Fibroblast of lung (primary cell): ENCODE measurements at regions not wholly inside any gene's neighbourhood (a gene's known extent, or its start where the extent isn't known, plus 50 kb on each side); places are given as distances from the start of the nearest gene placed in this dataset.

Source experiments
- DNase-seq, 2 donors: peaks; one replicate each; pipeline versions ENCODE4 v3.0.0 to v3.0.0-alpha.2; 2010; ENCODE audit warnings: low read depth in 2 of 2
- H2AFZ ChIP-seq: 2 replicates; pipeline ENCODE4 v1.5.1; 2012; ENCODE audit warnings: low read length, control low read depth, inconsistent platforms
- H3K27ac ChIP-seq: 2 replicates; pipeline ENCODE4 v1.5.1; 2011; ENCODE audit warnings: low read length, control low read depth; ENCODE audit not compliant: insufficient read depth
- H3K27me3 ChIP-seq: 2 replicates; pipeline ENCODE4 v1.5.1; 2011; ENCODE audit warnings: mild to moderate bottlenecking, low read length; ENCODE audit not compliant: control insufficient read depth, insufficient read depth
- H3K36me3 ChIP-seq: 2 replicates; pipeline ENCODE4 v1.5.1; 2011; ENCODE audit warnings: low read length; ENCODE audit not compliant: control insufficient read depth, insufficient read depth
- H3K4me1 ChIP-seq: 2 replicates; pipeline ENCODE4 v1.5.1; 2011; ENCODE audit warnings: low read length; ENCODE audit not compliant: control insufficient read depth, insufficient read depth; ENCODE audit errors: extremely low read depth
- H3K4me2 ChIP-seq: 2 replicates; pipeline ENCODE4 v1.5.1; 2011; ENCODE audit warnings: low read length, control low read depth; ENCODE audit not compliant: insufficient read depth; ENCODE audit errors: extremely low read depth
- H3K4me3 ChIP-seq, 4 experiments: fragments of 200-600 bp in 1 of 4; sonication (generic) in 1 of 4; replicated peaks in 1 of 4; 2 replicates each; pipeline ENCODE4 v1.5.1; 2011 to 2016; ENCODE audit warnings: low read length in 4 of 4, low read depth in 3 of 4, mild to moderate bottlenecking in 3 of 4, control low read depth in 2 of 4, inconsistent platforms in 1 of 4, mixed read lengths in 1 of 4; ENCODE audit not compliant: insufficient read depth in 1 of 4; ENCODE audit errors: control extremely low read depth in 1 of 4
- H3K79me2 ChIP-seq: 2 replicates; pipeline ENCODE4 v1.5.1; 2012; ENCODE audit warnings: mild to moderate bottlenecking, low read length, inconsistent platforms; ENCODE audit not compliant: control insufficient read depth, insufficient read depth
- H3K9ac ChIP-seq: 2 replicates; pipeline ENCODE4 v1.5.1; 2011; ENCODE audit warnings: mild to moderate bottlenecking, low read length, control low read depth; ENCODE audit not compliant: insufficient read depth
- H3K9me3 ChIP-seq: 2 replicates; pipeline ENCODE4 v1.5.1; 2012; ENCODE audit warnings: low read depth, low read length; ENCODE audit not compliant: control insufficient read depth, insufficient read depth
- H4K20me1 ChIP-seq: 2 replicates; pipeline ENCODE4 v1.5.1; 2011; ENCODE audit warnings: low read length; ENCODE audit not compliant: control insufficient read depth, insufficient read depth; ENCODE audit errors: extremely low read depth
- CTCF ChIP-seq, 2 donors: IDR thresholded peaks in 1 of 2; conservative IDR thresholded peaks in 1 of 2; 1 replicate in 1 of 2; 2 replicates in 1 of 2; pipeline ENCODE4 v1.5.1; 2011 to 2012; ENCODE audit warnings: low read length in 2 of 2, control low read depth in 1 of 2, inconsistent platforms in 1 of 2, low read depth in 1 of 2, mild to moderate bottlenecking in 1 of 2
- EZH2 ChIP-seq: IDR thresholded peaks from 2 replicates; pipeline ENCODE4 v1.5.1; 2012; ENCODE audit warnings: low read length, control low read depth, mild to moderate bottlenecking; ENCODE audit errors: missing control alignments

GRCh38 chr13:73370066-73370465 lies 311.3 kb downstream of the KLF5 start:
- Histone ChIP-seq H3K9ac (no peak overlapping the region), H3K36me3 (no peaks in the 10 kb centered on the region), H3K27me3 (no peaks in the 10 kb centered on the region), H3K4me1 (no peaks in the 10 kb centered on the region), H4K20me1 (no peaks in the 10 kb centered on the region), H3K4me3 (no peak overlapping the region), H2AFZ (no peak overlapping the region), H3K79me2 (no peaks in the 10 kb centered on the region), H3K4me2 (no peak overlapping the region), H3K27ac (no peak overlapping the region), H3K9me3 (no peaks in the 10 kb centered on the region)
- TF ChIP-seq EZH2 (no peak), CTCF (conservative IDR thresholded peaks at IDR 0.05 in 1 of 2, IDR thresholded peaks at IDR 0.05 in 1 of 2; ENCODE audit: low read depth in 1 of 2, low read length in 2 of 2) (no peak)
- DNase-seq = no peak

- Histone ChIP-seq H3K36me3 (no peaks in the 10 kb centered on the region), H3K4me2 (no peak overlapping the region), H3K9me3 (no peaks in the 10 kb centered on the region), H3K4me3 (no peak overlapping the region), H3K9ac (no peak overlapping the region), H3K79me2 (no peaks in the 10 kb centered on the region), H3K27me3 (no peaks in the 10 kb centered on the region), H4K20me1 (no peaks in the 10 kb centered on the region), H2AFZ (no peak overlapping the region), H3K4me1 (no peaks in the 10 kb centered on the region), H3K27ac (no peak overlapping the region)
- no peak for DNase-seq
- TF ChIP-seq CTCF (conservative IDR thresholded peaks at IDR 0.05 in 1 of 2, IDR thresholded peaks at IDR 0.05 in 1 of 2; ENCODE audit: low read depth in 1 of 2, low read length in 2 of 2) (no peak), EZH2 (no peak)
These were observed 310.3 kb downstream of the KLF5 start for GRCh38 chr13:73369095-73369494.

GRCh38 chr13:73368608-73369007 lies 309.8 kb downstream of the KLF5 start:
- H3K9me3 ChIP-seq = no peaks in the 10 kb centered on the region
- no peak for TF ChIP-seq CTCF (conservative IDR thresholded peaks at IDR 0.05 in 1 of 2, IDR thresholded peaks at IDR 0.05 in 1 of 2; ENCODE audit: low read depth in 1 of 2, low read length in 2 of 2)
- TF ChIP-seq EZH2 = no peak

More at GRCh38 chr13:73368608-73369007, 309.8 kb downstream of the KLF5 start:
- Histone ChIP-seq H3K79me2 (no peaks in the 10 kb centered on the region), H3K36me3 (no peaks in the 10 kb centered on the region), H2AFZ (no peak overlapping the region), H3K4me2 (no peak overlapping the region), H3K27ac (no peak overlapping the region), H3K4me1 (no peaks in the 10 kb centered on the region), H3K9ac (no peak overlapping the region), H4K20me1 (no peaks in the 10 kb centered on the region), H3K27me3 (no peaks in the 10 kb centered on the region), H3K4me3 (no peak overlapping the region)
- DNase-seq = no peak
